Naive thymus-derived CD8-positive, alpha-beta T cell (primary cell): ENCODE measurements at regions not wholly inside any gene's neighbourhood (a gene's known extent, or its start where the extent isn't known, plus 50 kb on each side); places are given as distances from the start of the nearest gene placed in this dataset.

Experiments used
- ATAC-seq, 2 donors: fragments of 150-1000 bp; cut with Tn5 transposase in 1 of 2; sonication (Bioruptor Pico), chemical (Tn5 transposase) in 1 of 2; 1 replicate in 1 of 2; 2 replicates in 1 of 2; pipeline ENCODE4 v1.10.0; 2021; ENCODE audit warnings: mild to moderate bottlenecking in 2 of 2, moderate library complexity in 2 of 2
- POLR2A ChIA-PET: fragments of 350-600 bp; sonication (Branson Sonifier 250); formaldehyde crosslinking; loops from one replicate; lab custom pipeline; 2021; ENCODE audit warnings: antibody characterized with exemption; lab: Charles Lee
- DNase-seq, 10 donors: peaks; one replicate each; pipeline versions ENCODE4 v3.0.0 to v3.0.0-alpha.2; 2020 to 2022
- H3K27ac Mint-ChIP-seq, 10 donors: one replicate each; pipeline ENCODE4 v1.8.0; 2020 to 2022; ENCODE audit warnings: mild to moderate bottlenecking in 10 of 10, mixed read lengths in 10 of 10, moderate library complexity in 4 of 10, inconsistent platforms in 1 of 10
- H3K27me3 Mint-ChIP-seq, 5 donors: one replicate each; pipeline ENCODE4 v1.8.0; 2021 to 2022; ENCODE audit warnings: mixed read lengths in 5 of 5
- H3K36me3 Mint-ChIP-seq, 3 donors: one replicate each; pipeline ENCODE4 v1.8.0; 2020 to 2022; ENCODE audit warnings: mixed read lengths in 3 of 3, mild to moderate bottlenecking in 2 of 3, inconsistent platforms in 1 of 3
- H3K4me1 Mint-ChIP-seq, 4 donors: one replicate each; pipeline ENCODE4 v1.8.0; 2021 to 2022; ENCODE audit warnings: mixed read lengths in 4 of 4
- H3K4me3 Mint-ChIP-seq, 10 donors: one replicate each; pipeline ENCODE4 v1.8.0; 2020 to 2022; ENCODE audit warnings: mild to moderate bottlenecking in 10 of 10, mixed read lengths in 10 of 10, moderate library complexity in 6 of 10, inconsistent platforms in 1 of 10
- H3K9me3 Mint-ChIP-seq, 9 donors: one replicate each; pipeline ENCODE4 v1.8.0; 2020 to 2022; ENCODE audit warnings: mixed read lengths in 9 of 9, mild to moderate bottlenecking in 3 of 9, inconsistent platforms in 1 of 9, moderate library complexity in 1 of 9

GRCh38 chr2:120591572-120591971 lies 144.1 kb upstream of the GLI2 start:
- no peak for DNase-seq
- Mint-ChIP-seq H3K36me3 (no peaks in the 10 kb centered on the region), H3K27me3 (peaks cover 20 to 63% (median 37%) of the 10 kb centered on the region in 5 donors), H3K4me1 (peaks cover 2 to 5% (median 3%) of the 10 kb centered on the region in 4 donors), H3K27ac (no peak overlapping the region), H3K9me3 (peaks cover 0 to 5% (median 0%) of the 10 kb centered on the region in 9 donors), H3K4me3 (no peak overlapping the region)
- ATAC-seq = no peak
- POLR2A ChIA-PET = no interaction called here

GRCh38 chr2:120592084-120592483 lies 143.6 kb upstream of the GLI2 start:
- ATAC-seq (no peak), DNase-seq (no peak)
- Mint-ChIP-seq H3K4me1 (no peaks in the 10 kb centered on the region), H3K27ac (no peak overlapping the region), H3K4me3 (no peak overlapping the region), H3K36me3 (no peaks in the 10 kb centered on the region), H3K27me3 (peaks cover 18 to 58% (median 32%) of the 10 kb centered on the region in 5 donors), H3K9me3 (peaks cover 0 to 4% (median 0%) of the 10 kb centered on the region in 9 donors)
- POLR2A ChIA-PET = no interaction called here

- no peak overlapping the region for H3K4me3 Mint-ChIP-seq
- peaks cover 7 to 43% (median 19%) of the 10 kb centered on the region in 5 donors for H3K27me3 Mint-ChIP-seq
- ATAC-seq = no peak
- peaks cover 0 to 2% (median 0%) of the 10 kb centered on the region in 9 donors for H3K9me3 Mint-ChIP-seq
- H3K36me3 Mint-ChIP-seq = no peaks in the 10 kb centered on the region
- no peak overlapping the region for H3K27ac Mint-ChIP-seq
- no peaks in the 10 kb centered on the region for H3K4me1 Mint-ChIP-seq
- no peak for DNase-seq
- POLR2A ChIA-PET = no interaction called here
These were observed 141.6 kb upstream of the GLI2 start for GRCh38 chr2:120593921-120594686.

GRCh38 chr2:120594856-120595685 lies 140.6 kb upstream of the GLI2 start:
- no peaks in the 10 kb centered on the region for H3K36me3 Mint-ChIP-seq
- no peak overlapping the region for H3K4me3 Mint-ChIP-seq
- H3K27ac Mint-ChIP-seq = no peak overlapping the region
- no peak for DNase-seq
- no peaks in the 10 kb centered on the region for H3K4me1 Mint-ChIP-seq
- POLR2A ChIA-PET = no interaction called here
- H3K9me3 Mint-ChIP-seq = no peaks in the 10 kb centered on the region
- ATAC-seq = no peak
- H3K27me3 Mint-ChIP-seq = peaks cover 3 to 34% (median 15%) of the 10 kb centered on the region in 5 donors

GRCh38 chr2:120595739-120596138 lies 139.9 kb upstream of the GLI2 start:
- POLR2A ChIA-PET = no interaction called here
- H3K36me3 Mint-ChIP-seq = no peaks in the 10 kb centered on the region
- ATAC-seq = no peak

GRCh38 chr2:120596191-120596811 lies 139.4 kb upstream of the GLI2 start:
- Mint-ChIP-seq H3K9me3 (no peaks in the 10 kb centered on the region), H3K27me3 (peaks cover 0 to 21% (median 13%) of the 10 kb centered on the region in 5 donors), H3K4me1 (no peaks in the 10 kb centered on the region), H3K27ac (peak overlapping the region in 1 of 10 donors; percentile 12), H3K36me3 (no peaks in the 10 kb centered on the region), H3K4me3 (peak overlapping the region in 1 of 10 donors; percentile 12)
- POLR2A ChIA-PET = no interaction called here
- DNase-seq (no peak), ATAC-seq (no peak)

More at GRCh38 chr2:120595739-120596138, 139.9 kb upstream of the GLI2 start:
- peak overlapping the region in 1 of 10 donors; percentile 12 for H3K4me3 Mint-ChIP-seq
- H3K27me3 Mint-ChIP-seq = peaks cover 0 to 27% (median 15%) of the 10 kb centered on the region in 5 donors
- no peaks in the 10 kb centered on the region for H3K4me1 Mint-ChIP-seq
- no peaks in the 10 kb centered on the region for H3K9me3 Mint-ChIP-seq
- DNase-seq = no peak
- H3K27ac Mint-ChIP-seq = no peak overlapping the region

- ATAC-seq (no peak), DNase-seq (no peak)
- POLR2A ChIA-PET = no interaction called here
- no peaks in the 10 kb centered on the region for H3K36me3 Mint-ChIP-seq
- H3K27ac Mint-ChIP-seq = no peak overlapping the region
- H3K27me3 Mint-ChIP-seq = peaks cover 0 to 13% (median 6%) of the 10 kb centered on the region in 5 donors
- H3K4me1 Mint-ChIP-seq = no peaks in the 10 kb centered on the region
- no peak overlapping the region for H3K4me3 Mint-ChIP-seq
- no peaks in the 10 kb centered on the region for H3K9me3 Mint-ChIP-seq
These were observed 138.6 kb upstream of the GLI2 start for GRCh38 chr2:120596990-120597594.

- Mint-ChIP-seq H3K4me3 (no peak overlapping the region), H3K9me3 (no peaks in the 10 kb centered on the region), H3K27ac (no peak overlapping the region), H3K27me3 (peaks cover 0 to 9% (median 6%) of the 10 kb centered on the region in 5 donors), H3K4me1 (no peaks in the 10 kb centered on the region), H3K36me3 (no peaks in the 10 kb centered on the region)
- POLR2A ChIA-PET = interaction anchor here (0.5 kb wide), 1 partner anchor 1057 kb away, joined by 3 read pairs; no protein-coding TSS in a partner anchor
- ATAC-seq (no peak), DNase-seq (no peak)
These were observed 138.0 kb upstream of the GLI2 start for GRCh38 chr2:120597595-120598193.

GRCh38 chr2:120598416-120598815 lies 137.3 kb upstream of the GLI2 start:
- H3K27ac Mint-ChIP-seq = no peak overlapping the region
- H3K36me3 Mint-ChIP-seq = no peaks in the 10 kb centered on the region
- peaks cover 0 to 6% (median 4%) of the 10 kb centered on the region in 5 donors for H3K27me3 Mint-ChIP-seq
- ATAC-seq (no peak), DNase-seq (no peak)
- H3K4me3 Mint-ChIP-seq = no peak overlapping the region
- H3K4me1 Mint-ChIP-seq = no peaks in the 10 kb centered on the region
- H3K9me3 Mint-ChIP-seq = no peaks in the 10 kb centered on the region
- POLR2A ChIA-PET = interaction anchor here (0.5 kb wide), 1 partner anchor 1058 kb away, joined by 3 read pairs; no protein-coding TSS in a partner anchor

GRCh38 chr2:120599072-120599471 lies 136.6 kb upstream of the GLI2 start:
- H3K36me3 Mint-ChIP-seq = no peaks in the 10 kb centered on the region

GRCh38 chr2:120599656-120600055 lies 136.0 kb upstream of the GLI2 start:
- no peak overlapping the region for H3K4me3 Mint-ChIP-seq
- H3K27ac Mint-ChIP-seq = no peak overlapping the region
- ATAC-seq (no peak), DNase-seq (no peak)
- POLR2A ChIA-PET = no interaction called here
- no peaks in the 10 kb centered on the region for H3K4me1 Mint-ChIP-seq
- H3K36me3 Mint-ChIP-seq = no peaks in the 10 kb centered on the region
- no peaks in the 10 kb centered on the region for H3K9me3 Mint-ChIP-seq
- H3K27me3 Mint-ChIP-seq = peaks cover 2 to 16% (median 7%) of the 10 kb centered on the region in 5 donors

More at GRCh38 chr2:120599072-120599471, 136.6 kb upstream of the GLI2 start:
- ATAC-seq = no peak
- H3K4me3 Mint-ChIP-seq = no peak overlapping the region
- peaks cover 0 to 12% (median 1%) of the 10 kb centered on the region in 5 donors for H3K27me3 Mint-ChIP-seq
- H3K9me3 Mint-ChIP-seq = no peaks in the 10 kb centered on the region
- no peak overlapping the region for H3K27ac Mint-ChIP-seq
- DNase-seq = no peak
- POLR2A ChIA-PET = no interaction called here
- H3K4me1 Mint-ChIP-seq = no peaks in the 10 kb centered on the region

GRCh38 chr2:120600335-120600734 lies 135.3 kb upstream of the GLI2 start:
- POLR2A ChIA-PET = no interaction called here
- no peak overlapping the region for H3K4me3 Mint-ChIP-seq
- DNase-seq (no peak), ATAC-seq (no peak)
- H3K36me3 Mint-ChIP-seq = no peaks in the 10 kb centered on the region
- H3K9me3 Mint-ChIP-seq = no peaks in the 10 kb centered on the region
- peaks cover 2 to 23% (median 11%) of the 10 kb centered on the region in 5 donors for H3K27me3 Mint-ChIP-seq
- H3K4me1 Mint-ChIP-seq = no peaks in the 10 kb centered on the region
- H3K27ac Mint-ChIP-seq = no peak overlapping the region
